B cell (primary cell): ENCODE measurements at regions not wholly inside any gene's neighbourhood (a gene's known extent, or its start where the extent isn't known, plus 50 kb on each side); places are given as distances from the start of the nearest gene placed in this dataset.

Experiments used
- ATAC-seq: fragments of 200-7000 bp; cut with Tn5 transposase; one replicate; pipeline ENCODE4 v1.10.0; 2021; ENCODE audit warnings: low read depth, mild to moderate bottlenecking, moderate number of reproducible peaks, moderate library complexity
- CTCF ChIA-PET: fragments of 350-600 bp; sonication (Branson Sonifier 250); formaldehyde crosslinking; loops from one replicate; lab custom pipeline; 2021; ENCODE audit warnings: antibody characterized with exemption, inconsistent platforms; lab: Charles Lee
- POLR2A ChIA-PET: fragments of 350-600 bp; sonication (Branson Sonifier 250); formaldehyde crosslinking; loops from one replicate; lab custom pipeline; 2021; ENCODE audit warnings: antibody characterized with exemption; lab: Charles Lee
- DNase-seq: peaks from one replicate; pipeline ENCODE4 v3.0.0; 2013
- H2AFZ ChIP-seq: 2 replicates; pipeline ENCODE4 v1.6.1; 2012; ENCODE audit warnings: mild to moderate bottlenecking, low read depth, low read length; ENCODE audit not compliant: insufficient read depth, poor library complexity, severe bottlenecking
- H3K27ac ChIP-seq, 2 donors: 1 replicate in 1 of 2; 2 replicates in 1 of 2; pipeline ENCODE4 v1.5.1; 2012 to 2013; ENCODE audit warnings: low read length in 2 of 2, mild to moderate bottlenecking in 2 of 2, moderate library complexity in 1 of 2
- H3K27me3 ChIP-seq, 4 experiments: fragments of 200-600 bp in 1 of 4; sonication (generic) in 1 of 4; replicated peaks in 1 of 4; 1 replicate in 2 of 4; 2 replicates in 2 of 4; pipeline versions ENCODE4 v1.6.1 to v1.7.0; 2013 to 2016; ENCODE audit warnings: low read length in 3 of 4, mild to moderate bottlenecking in 2 of 4, mixed read lengths in 1 of 4, moderate library complexity in 1 of 4; ENCODE audit not compliant: insufficient read depth in 4 of 4, control insufficient read depth in 3 of 4; ENCODE audit errors: control extremely low read depth in 1 of 4
- H3K36me3 ChIP-seq, 2 experiments: replicated peaks in 1 of 2; 1 replicate in 1 of 2; 2 replicates in 1 of 2; pipeline versions ENCODE4 v1.6.1 to v1.7.1; 2013; ENCODE audit warnings: low read length in 1 of 2; ENCODE audit not compliant: insufficient read depth in 2 of 2, control insufficient read depth in 1 of 2; ENCODE audit errors: control extremely low read depth in 1 of 2, extremely low read depth in 1 of 2
- H3K4me1 ChIP-seq, 2 donors: fragments of 200-600 bp in 1 of 2; sonication (generic) in 1 of 2; 1 replicate in 1 of 2; 2 replicates in 1 of 2; pipeline versions ENCODE4 v1.5.1 to v1.6.1; 2013 to 2017; ENCODE audit warnings: low read length in 2 of 2; ENCODE audit not compliant: control insufficient read depth in 2 of 2, insufficient read depth in 2 of 2
- H3K4me2 ChIP-seq: replicated peaks from 2 replicates; pipeline ENCODE3; 2012; ENCODE audit warnings: mild to moderate bottlenecking, low read depth, low read length; ENCODE audit not compliant: poor library complexity, severe bottlenecking
- H3K4me3 ChIP-seq, 5 experiments: fragments of 200-600 bp in 1 of 5; sonication (generic) in 1 of 5; 1 replicate in 3 of 5; 2 replicates in 2 of 5; pipeline versions ENCODE4 v1.5.1 to v1.7.0; 2011 to 2016; ENCODE audit warnings: low read length in 4 of 5, mild to moderate bottlenecking in 4 of 5, low read depth in 2 of 5, control low read depth in 1 of 5, moderate library complexity in 1 of 5; ENCODE audit not compliant: insufficient read depth in 1 of 5; ENCODE audit errors: control extremely low read depth in 1 of 5, extremely low read depth in 1 of 5
- H3K79me2 ChIP-seq: fragments of 200-600 bp; sonication (generic); one replicate; pipeline ENCODE4 v1.6.0; 2016; ENCODE audit warnings: low read length; ENCODE audit not compliant: control insufficient read depth, insufficient read depth
- H3K9ac ChIP-seq: fragments of 200-600 bp; sonication (generic); 2 replicates; pipeline ENCODE4 v1.6.1; 2017; ENCODE audit warnings: mild to moderate bottlenecking, low read length, moderate library complexity
- H3K9me3 ChIP-seq, 3 donors: one replicate each; pipeline versions ENCODE4 v1.6.1 to v1.7.1; 2013; ENCODE audit warnings: low read length in 2 of 3; ENCODE audit not compliant: control insufficient read depth in 2 of 3, insufficient read depth in 1 of 3; ENCODE audit errors: control extremely low read depth in 1 of 3
- H4K20me1 ChIP-seq: 2 replicates; pipeline ENCODE4 v1.6.0; 2012; ENCODE audit warnings: mild to moderate bottlenecking, low read length; ENCODE audit not compliant: insufficient read depth, control insufficient read depth, poor library complexity, severe bottlenecking
- H3K27ac Mint-ChIP-seq: one replicate; pipeline ENCODE4 v1.8.0; 2021; ENCODE audit warnings: mixed read lengths
- H3K27me3 Mint-ChIP-seq: one replicate; pipeline ENCODE4 v1.8.0; 2021; ENCODE audit warnings: mixed read lengths
- H3K4me1 Mint-ChIP-seq: one replicate; pipeline ENCODE4 v1.8.0; 2021; ENCODE audit warnings: mixed read lengths
- H3K4me3 Mint-ChIP-seq: one replicate; pipeline ENCODE4 v1.8.0; 2021; ENCODE audit warnings: mixed read lengths
- H3K9me3 Mint-ChIP-seq: one replicate; pipeline ENCODE4 v1.8.0; 2022; ENCODE audit warnings: mixed read lengths; ENCODE audit not compliant: insufficient read depth
- CTCF ChIP-seq: fragments of 200-600 bp; IDR thresholded peaks from one replicate; pipeline ENCODE4 v1.8.0; 2022; ENCODE audit warnings: antibody characterized with exemption, mild to moderate bottlenecking
- EZH2 ChIP-seq: IDR thresholded peaks from 2 replicates; pipeline ENCODE4 v1.6.1; 2012; ENCODE audit warnings: borderline replicate concordance, low read depth, mild to moderate bottlenecking, moderate library complexity, low read length; ENCODE audit not compliant: insufficient read depth, poor library complexity, severe bottlenecking
- WGBS: methylation state at CpG from one replicate; pipeline ENCODE4 v1.1.5; 2013; ENCODE audit warnings: missing lambda C conversion rate; ENCODE audit not compliant: insufficient coverage; 5-methylcytosine and 5-hydroxymethylcytosine counted together
- intact Hi-C: fragments of 100-400 bp; cut with micrococcal nuclease; formaldehyde crosslinking; loops from one replicate; pipeline ENCODE4 v1.10.0; 2022

- DNase-seq (no peak), ATAC-seq (no peak)
- Mint-ChIP-seq H3K4me1 (no peaks in the 10 kb centered on the region), H3K27ac (no peak overlapping the region), H3K27me3 (no peaks in the 10 kb centered on the region), H3K9me3 (no peaks in the 10 kb centered on the region), H3K4me3 (no peak overlapping the region)
- no peak overlapping the region for H2AFZ ChIP-seq
- no peak overlapping the region for H3K27ac ChIP-seq
- no peak overlapping the region for H3K4me2 ChIP-seq
- H3K79me2 ChIP-seq: no peaks in the 10 kb centered on the region
- no peaks in the 10 kb centered on the region for H3K27me3 ChIP-seq
- ChIA-PET CTCF (no interaction called here), POLR2A (no interaction called here)
- H3K4me3 ChIP-seq: no peak overlapping the region
- no peaks in the 10 kb centered on the region for H3K4me1 ChIP-seq
- H3K9ac ChIP-seq: no peak overlapping the region
- TF ChIP-seq CTCF (no peak), EZH2 (no peak)
- intact Hi-C loops: no loop called here
- H3K36me3 ChIP-seq: no peaks in the 10 kb centered on the region
- no CpG with 5 or more reads among the region's 2 CpGs for WGBS
- no peaks in the 10 kb centered on the region for H3K9me3 ChIP-seq
- no peaks in the 10 kb centered on the region for H4K20me1 ChIP-seq
Measured at GRCh38 chrX:45566456-45566855, 365.8 kb upstream of the DIPK2B start.

GRCh38 chrX:45557387-45557786 is 356.7 kb upstream of the DIPK2B start:
- H3K27me3 Mint-ChIP-seq: no peaks in the 10 kb centered on the region
- H3K4me2 ChIP-seq: no peak overlapping the region
- no peak overlapping the region for H3K27ac ChIP-seq
- no CpG with 5 or more reads among the region's 2 CpGs for WGBS
- no peak overlapping the region for H3K27ac Mint-ChIP-seq
- H3K4me1 ChIP-seq: no peaks in the 10 kb centered on the region
- intact Hi-C loops: no loop called here
- no peak overlapping the region for H3K4me3 ChIP-seq
- no peaks in the 10 kb centered on the region for H4K20me1 ChIP-seq
- H3K9ac ChIP-seq: no peak overlapping the region
- no peak overlapping the region for H3K4me3 Mint-ChIP-seq
- ATAC-seq (no peak), DNase-seq (no peak)
- no peaks in the 10 kb centered on the region for H3K27me3 ChIP-seq
- no peaks in the 10 kb centered on the region for H3K9me3 ChIP-seq
- no peaks in the 10 kb centered on the region for H3K79me2 ChIP-seq
- H2AFZ ChIP-seq: no peak overlapping the region
- TF ChIP-seq EZH2 (no peak), CTCF (no peak)
- ChIA-PET CTCF (no interaction called here), POLR2A (no interaction called here)
- no peaks in the 10 kb centered on the region for H3K9me3 Mint-ChIP-seq
- no peaks in the 10 kb centered on the region for H3K36me3 ChIP-seq
- no peaks in the 10 kb centered on the region for H3K4me1 Mint-ChIP-seq
